Glomerular visceral epithelial cell (primary cell): ENCODE measurements at regions not wholly inside any gene's neighbourhood (a gene's known extent, or its start where the extent isn't known, plus 50 kb on each side); places are given as distances from the start of the nearest gene placed in this dataset.
A peak's percentile ranks its signal among the peaks of the same experiment; 100 is the strongest.
"Not testable (repeated sequence)": the region's sequence is repeated elsewhere in the genome, so short reads cannot be mapped to it uniquely, and the experiment has no call there.

ENCODE experiments used
- DNase-seq: peaks from one replicate; pipeline ENCODE4 v3.0.0-alpha.2; 2016; ENCODE audit errors: extremely low spot score

GRCh38 chr7:92916770-92917224, 80.4 kb upstream of the CDK6 start:
- peak; percentile 79 for DNase-seq

GRCh38 chr7:92915348-92915747, 79.0 kb upstream of the CDK6 start:
- DNase-seq: no peak

GRCh38 chr7:92914645-92915044, 78.3 kb upstream of the CDK6 start:
- no peak for DNase-seq

- no peak for DNase-seq
These were observed 77.5 kb upstream of the CDK6 start for GRCh38 chr7:92913849-92914248.

GRCh38 chr7:92910976-92911375, 74.6 kb upstream of the CDK6 start:
- DNase-seq: no peak

- no peak for DNase-seq
These were observed 73.5 kb upstream of the CDK6 start for GRCh38 chr7:92909686-92910475.

GRCh38 chr7:92904244-92905131, 68.1 kb upstream of the CDK6 start:
- DNase-seq: peak; percentile 93

GRCh38 chr7:92898798-92899197, 62.4 kb upstream of the CDK6 start:
- no peak for DNase-seq

GRCh38 chr7:92894857-92895256, 58.5 kb upstream of the CDK6 start:
- DNase-seq: not testable (repeated sequence)

GRCh38 chr7:92889081-92889480, 52.7 kb upstream of the CDK6 start:
- no peak for DNase-seq
